Right lobe of liver (tissue), 6 donors: ENCODE measurements at regions not wholly inside any gene's neighbourhood (a gene's known extent, or its start where the extent isn't known, plus 50 kb on each side); places are given as distances from the start of the nearest gene placed in this dataset.
"Not testable (repeated sequence)": the region's sequence is repeated elsewhere in the genome, so short reads cannot be mapped to it uniquely, and the experiment has no call there.

Experiments
- ATAC-seq, 4 donors: fragments of 200-7000 bp; cut with Tn5 transposase; one replicate each; pipeline ENCODE4 v1.9.1; 2020; ENCODE audit warnings: mild to moderate bottlenecking in 4 of 4, moderate library complexity in 4 of 4
- DNase-seq, 3 donors: peaks; one replicate each; pipeline ENCODE4 v3.0.0-alpha.2; 2020
- H3K27ac ChIP-seq, 3 donors: fragments of 200-600 bp; one replicate each; pipeline ENCODE4 v1.8.0; 2022
- H3K27me3 ChIP-seq, 2 donors: fragments of 200-600 bp; one replicate each; pipeline ENCODE4 v1.8.0; 2022
- H3K36me3 ChIP-seq, 4 donors: fragments of 200-600 bp; sonication (generic) in 1 of 4; one replicate each; pipeline versions ENCODE4 v1.5.1 to v1.8.0; 2017 to 2022; ENCODE audit warnings: control low read depth in 1 of 4
- H3K4me1 ChIP-seq, 4 donors: fragments of 200-600 bp; sonication (generic) in 1 of 4; one replicate each; pipeline versions ENCODE4 v1.5.1 to v1.8.0; 2017 to 2022; ENCODE audit warnings: control low read depth in 1 of 4
- H3K4me3 ChIP-seq, 3 donors: fragments of 200-600 bp; one replicate each; pipeline ENCODE4 v1.8.0; 2022
- H3K9me3 ChIP-seq, 4 donors: fragments of 200-600 bp; sonication (generic) in 1 of 4; one replicate each; pipeline versions ENCODE4 v1.5.1 to v1.8.0; 2017 to 2022; ENCODE audit warnings: control low read depth in 1 of 4
- CTCF ChIP-seq, 4 donors: fragments of 200-600 bp in 3 of 4; fragments of 450-650 bp in 1 of 4; IDR thresholded peaks; one replicate each; pipeline versions ENCODE4 v1.5.1 to v1.8.0; 2016 to 2022; ENCODE audit warnings: antibody characterized with exemption in 4 of 4, mild to moderate bottlenecking in 2 of 4
- POLR2A ChIP-seq: fragments of 450-650 bp; IDR thresholded peaks from one replicate; pipeline ENCODE4 v1.6.1; 2017; ENCODE audit warnings: antibody characterized with exemption, mild to moderate bottlenecking
- WGBS: methylation state at CpG from one replicate; pipeline ENCODE4 v1.1.6; 2018; ENCODE audit warnings: low coverage, low lambda C conversion rate; ENCODE audit not compliant: insufficient coverage; ENCODE audit errors: missing lambda C conversion rate; 5-methylcytosine and 5-hydroxymethylcytosine counted together
- intact Hi-C, 2 donors: fragments of 100-400 bp; cut with DNase I; formaldehyde crosslinking; loops; one replicate each; pipeline versions ENCODE4 v1.11.2 to v1.14.1; 2022
- small RNA-seq, 2 experiments: library from RNA; depleted of rRNA; stranded (forward); fragments of <200 nt; gene quantifications; one replicate each; pipeline ENCODE3, GENCODE V24; 2016
- donor health status: DM: no; HTN: yes; CAD: no.
- donor health status: DM: no; HTN: no; CAD: no.
- donor health status: DM: no; HTN: no; CAD: no.
- donor health status: DM: no; HTN: yes; CAD: no.
- donor health status: DM: no; HTN: yes; CAD: no.

DNA sequence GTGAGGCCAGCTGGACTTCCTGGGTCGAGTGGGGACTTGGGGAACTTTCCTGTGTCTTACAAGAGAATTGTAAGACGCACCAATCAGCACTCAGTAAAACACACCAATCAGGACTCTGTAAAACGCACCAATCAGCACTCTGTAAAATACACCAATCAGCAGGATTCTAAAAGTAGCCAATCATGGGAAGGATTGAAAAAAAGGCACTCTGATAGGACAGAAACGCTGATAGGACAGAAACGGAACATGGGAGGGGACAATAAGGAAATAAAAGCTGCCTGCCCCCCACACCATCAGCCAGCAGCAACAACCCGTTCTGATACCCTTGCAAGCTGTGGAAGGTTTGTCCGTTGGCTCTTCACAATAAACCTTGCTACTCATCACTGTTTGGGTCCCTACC is 73.1 kb upstream of the SGCG start:
- 39% methylated on average over 5 of the region's 7 CpGs for WGBS
- intact Hi-C loops, result no loop called here
- DNase-seq (no peak), ATAC-seq (no peak)
- H3K27me3 ChIP-seq, result no peaks in the 10 kb centered on the region
- H3K9me3 ChIP-seq, result no peaks in the 10 kb centered on the region
- H3K27ac ChIP-seq, result no peak overlapping the region
- H3K4me3 ChIP-seq, result no peak overlapping the region
- no peaks in the 10 kb centered on the region for H3K4me1 ChIP-seq
- no peak for TF ChIP-seq CTCF (IDR thresholded peaks at IDR 0.05)
- TF ChIP-seq POLR2A, result no peak
- H3K36me3 ChIP-seq, result no peaks in the 10 kb centered on the region

- no peak for TF ChIP-seq POLR2A
- TF ChIP-seq CTCF (IDR thresholded peaks at IDR 0.05), result no peak
- no peak for DNase-seq
- 47% methylated on average over 3 of the region's 3 CpGs for WGBS
- H3K36me3 ChIP-seq, result no peaks in the 10 kb centered on the region
- H3K27me3 ChIP-seq, result no peaks in the 10 kb centered on the region
- no peak overlapping the region for H3K27ac ChIP-seq
- intact Hi-C loops, result no loop called here
- no peaks in the 10 kb centered on the region for H3K4me1 ChIP-seq
- no peak for ATAC-seq
- H3K4me3 ChIP-seq, result no peak overlapping the region
- no peaks in the 10 kb centered on the region for H3K9me3 ChIP-seq
Observed at GRCh38 chr13:23119131-23119530, 61.6 kb upstream of the SGCG start.

DNA sequence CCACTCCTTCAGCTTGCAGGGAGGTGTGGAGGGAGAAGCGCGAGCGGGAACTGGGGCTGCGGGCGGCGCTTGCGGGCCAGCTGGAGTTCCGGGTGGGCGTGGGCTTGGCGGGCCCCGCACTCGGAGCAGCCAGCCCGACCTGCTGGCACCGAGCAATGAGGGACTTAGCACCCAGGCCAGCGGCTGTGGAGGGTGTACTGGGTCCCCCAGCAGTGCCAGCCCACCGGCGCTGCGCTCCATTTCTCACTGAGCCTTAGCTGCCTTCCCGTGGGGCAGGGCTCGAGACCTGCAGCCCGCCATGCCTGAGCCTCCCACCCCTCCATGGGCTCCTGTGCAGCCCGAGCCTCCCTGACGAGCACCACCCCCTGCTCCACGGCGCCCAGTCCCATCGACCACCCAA is 53.2 kb upstream of the SGCG start:
- H3K4me1 ChIP-seq, H3K4me3 ChIP-seq, DNase-seq, ATAC-seq, intact Hi-C loops, H3K27ac ChIP-seq, H3K36me3 ChIP-seq, H3K27me3 ChIP-seq, H3K9me3 ChIP-seq: not testable (repeated sequence)
- no CpG with 5 or more reads among the region's 26 CpGs for WGBS

GRCh38 chr13:23129331-23129730 is 51.4 kb upstream of the SGCG start:
- WGBS, result 23% methylated on average over 2 of the region's 3 CpGs
- intact Hi-C loops, result no loop called here
- H3K4me1 ChIP-seq, result no peaks in the 10 kb centered on the region
- no peaks in the 10 kb centered on the region for H3K27me3 ChIP-seq
- H3K36me3 ChIP-seq, result no peaks in the 10 kb centered on the region
- ATAC-seq, result peak in 3 of 4 donors; percentile 23 to 42 (median 32)
- H3K9me3 ChIP-seq, result no peaks in the 10 kb centered on the region
- TF ChIP-seq POLR2A, result no peak
- TF ChIP-seq CTCF (IDR thresholded peaks at IDR 0.05), result no peak
- no peak for DNase-seq
- H3K4me3 ChIP-seq, result no peak overlapping the region
- no peak overlapping the region for H3K27ac ChIP-seq

Small RNA genes in the stretch of these regions (small RNA-seq; reads per million reads assigned to genes)
- gene MTND3P1 (0 reads per million in 2 experiments), gene RF00049 (0 reads per million in 2 experiments)
